Activated T-cell treated with anti-CD3 and anti-CD28 coated beads for 1 hour (primary cell): ENCODE measurements at regions not wholly inside any gene's neighbourhood (a gene's known extent, or its start where the extent isn't known, plus 50 kb on each side); places are given as distances from the start of the nearest gene placed in this dataset.

ENCODE experiments used
- DNase-seq: peaks from one replicate; pipeline ENCODE4 v3.0.0-alpha.2; 2020; ENCODE audit warnings: low read depth

- no peak for DNase-seq
These were observed 171.8 kb upstream of the PACRGL start for GRCh38 chr4:20528508-20528907.

- DNase-seq: no peak
These were observed 170.6 kb upstream of the PACRGL start for GRCh38 chr4:20529691-20530090.

DNA sequence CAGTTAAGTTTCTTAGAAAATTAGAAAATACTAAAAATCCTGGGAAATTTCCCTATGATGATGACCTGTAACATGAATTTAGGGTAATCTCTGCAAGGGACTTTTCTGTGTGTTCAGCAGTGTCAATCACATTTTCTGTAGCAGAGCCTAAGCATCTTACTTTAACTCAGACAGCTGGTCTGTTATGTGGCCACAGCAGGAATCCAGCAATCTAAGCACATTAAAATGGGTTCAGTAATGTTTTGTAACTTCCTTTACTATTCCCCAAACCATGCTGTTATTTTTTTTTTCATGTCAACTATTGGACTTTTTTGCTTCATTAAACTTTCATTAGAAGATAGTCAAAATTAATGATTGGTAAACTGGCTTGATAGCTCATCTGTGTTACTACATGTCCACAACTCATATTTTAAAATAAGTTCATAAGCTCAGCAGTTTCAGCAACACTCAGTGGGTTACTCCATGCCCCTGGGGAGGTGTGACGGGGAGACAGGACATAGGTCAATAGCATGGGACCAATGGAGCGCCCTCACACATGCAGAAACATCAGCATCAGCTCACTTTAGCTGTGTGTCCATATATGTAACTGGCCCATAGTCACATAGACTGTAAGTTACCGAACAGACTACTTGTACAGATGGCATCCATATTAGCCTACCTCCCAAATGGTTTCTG lies 168.0 kb upstream of the PACRGL start:
- no peak for DNase-seq

- DNase-seq: no peak
These were observed 167.1 kb upstream of the PACRGL start for GRCh38 chr4:20532871-20533870.

DNA sequence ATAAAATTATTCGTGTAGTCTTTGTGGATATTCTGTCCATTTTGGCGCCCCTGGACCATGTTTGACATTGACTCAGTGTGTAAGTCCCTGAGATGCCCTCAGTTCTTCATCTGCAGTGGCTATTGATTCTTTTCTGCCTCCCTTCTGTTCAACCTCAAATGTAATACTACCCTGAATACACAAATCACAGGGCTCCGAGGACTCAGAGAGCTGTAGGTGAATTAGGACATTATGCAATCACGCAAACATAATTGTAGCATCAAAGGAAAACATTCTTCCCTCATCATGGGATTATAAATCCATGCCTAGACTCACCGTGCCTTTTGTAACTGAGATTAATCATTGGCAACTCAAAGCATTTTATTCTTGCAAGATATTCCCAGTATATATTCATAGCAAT lies 161.4 kb upstream of the PACRGL start:
- no peak for DNase-seq

- no peak for DNase-seq
These were observed 157.1 kb upstream of the PACRGL start for GRCh38 chr4:20543131-20543530.

DNA sequence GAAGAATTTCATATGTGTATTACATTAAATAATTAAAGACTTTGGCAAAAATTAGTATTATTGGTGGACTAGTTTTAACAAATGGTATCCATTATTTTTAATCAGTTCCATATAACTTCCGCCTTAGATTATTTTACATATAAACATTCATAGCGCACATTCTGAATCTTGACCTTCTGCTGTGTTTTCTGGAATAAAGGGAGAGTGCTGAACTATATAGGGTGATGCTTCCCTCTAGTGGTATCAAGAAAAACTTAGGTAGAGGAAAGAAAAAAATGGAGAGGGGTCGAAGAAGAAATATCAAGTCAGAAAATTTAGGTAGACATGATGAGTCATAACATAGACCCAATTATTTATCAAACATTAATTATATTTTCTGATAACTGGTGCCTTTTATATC lies 155.6 kb upstream of the PACRGL start:
- DNase-seq: no peak

DNA sequence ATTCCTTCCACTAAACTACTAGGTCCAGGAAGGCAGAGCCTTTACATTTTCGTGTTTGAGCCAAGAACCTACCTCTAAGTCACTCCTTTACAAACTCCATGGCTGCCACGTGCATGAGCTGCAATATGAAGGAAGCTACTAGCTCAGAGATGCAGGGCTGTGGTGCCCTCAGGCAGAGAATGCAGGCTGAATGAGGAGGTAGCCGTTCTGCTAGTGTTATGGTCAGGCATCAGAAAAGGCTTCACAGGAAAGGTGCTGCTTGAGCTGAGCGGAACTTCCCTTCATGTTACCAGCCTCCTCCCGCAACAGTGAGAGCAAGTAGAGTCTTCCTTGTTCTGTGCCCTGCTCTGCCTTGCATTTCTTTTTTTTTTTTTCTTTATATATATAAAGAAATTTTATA lies 148.3 kb upstream of the PACRGL start:
- DNase-seq: no peak

DNA sequence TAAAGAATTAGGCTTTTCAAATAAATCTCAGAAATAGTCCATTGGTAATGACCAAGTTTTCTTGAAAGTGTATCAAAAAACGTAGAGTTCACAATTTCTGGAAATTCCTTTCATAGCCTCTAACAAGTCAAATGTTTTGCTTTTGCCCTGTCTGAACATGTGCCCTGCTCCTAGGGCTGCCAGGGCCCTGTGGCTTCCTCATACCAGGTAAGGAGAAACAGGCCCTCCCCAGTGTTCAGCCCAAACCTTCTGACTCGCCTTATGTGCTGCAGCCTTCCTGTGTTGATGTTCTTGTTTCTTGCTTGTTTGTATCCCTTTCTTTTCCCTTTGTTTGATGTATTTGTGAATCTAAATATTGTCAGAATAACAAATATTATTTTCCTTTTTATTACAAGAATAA lies 146.1 kb upstream of the PACRGL start:
- no peak for DNase-seq

- no peak for DNase-seq
These were observed 135.1 kb upstream of the PACRGL start for GRCh38 chr4:20565075-20565721.

DNA sequence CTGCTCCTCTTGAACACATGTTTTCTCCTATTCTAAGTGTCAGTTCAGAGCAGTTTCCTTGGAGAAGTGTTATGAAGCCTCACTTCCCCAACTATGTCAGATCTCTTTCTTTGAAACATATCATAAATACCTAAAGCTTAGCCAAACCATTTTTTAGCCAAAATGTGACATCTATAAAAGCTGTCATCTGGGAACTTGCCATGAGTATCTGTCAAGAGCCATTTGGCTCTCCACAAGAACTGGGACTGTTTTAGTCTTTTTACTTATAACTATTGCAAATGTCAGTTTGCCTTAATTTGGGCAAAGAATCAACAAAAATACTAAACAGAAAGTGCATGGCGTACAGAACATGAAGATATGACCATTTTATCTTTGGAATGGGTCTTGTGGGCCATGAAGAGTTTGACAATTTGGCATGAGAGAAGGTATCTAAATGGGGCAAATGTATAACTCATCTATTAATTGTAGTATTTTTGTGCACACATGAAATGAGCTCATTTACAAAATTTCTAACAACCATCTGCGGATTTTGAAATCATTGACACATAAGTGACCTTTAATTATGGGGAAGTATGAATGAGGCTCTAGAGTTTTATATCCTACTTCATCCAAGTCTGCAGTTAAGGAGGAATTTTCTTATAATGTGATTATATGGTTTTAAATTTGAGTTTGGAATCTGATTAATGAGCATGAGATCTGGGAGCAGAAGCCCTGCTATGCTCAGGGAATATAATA lies 129.1 kb upstream of the PACRGL start:
- no peak for DNase-seq

GRCh38 chr4:20572976-20573375 lies 127.3 kb upstream of the PACRGL start:
- no peak for DNase-seq

- no peak for DNase-seq
These were observed 125.3 kb upstream of the PACRGL start for GRCh38 chr4:20574986-20575385.

GRCh38 chr4:20575486-20575885 lies 124.8 kb upstream of the PACRGL start:
- DNase-seq: no peak

GRCh38 chr4:20576861-20577260 lies 123.4 kb upstream of the PACRGL start:
- no peak for DNase-seq

DNA sequence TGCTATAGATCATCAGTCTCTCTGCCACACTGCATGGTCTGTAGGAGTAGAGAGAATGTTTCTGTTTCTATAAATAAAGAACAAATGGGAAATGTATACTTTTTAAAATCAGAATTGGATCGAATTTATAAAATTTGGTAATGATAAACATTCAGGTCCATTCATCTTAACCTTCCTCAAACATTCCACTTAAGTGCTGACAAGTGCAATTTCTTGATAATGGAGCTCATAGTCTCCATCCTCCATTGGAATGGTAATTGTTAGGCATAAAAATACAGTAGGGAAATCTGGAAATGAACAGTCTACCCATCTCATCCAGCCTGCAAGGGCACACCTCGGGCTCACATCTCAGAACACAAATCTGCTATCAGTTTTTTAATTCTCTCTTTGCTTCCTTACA lies 122.6 kb upstream of the PACRGL start:
- no peak for DNase-seq

DNA sequence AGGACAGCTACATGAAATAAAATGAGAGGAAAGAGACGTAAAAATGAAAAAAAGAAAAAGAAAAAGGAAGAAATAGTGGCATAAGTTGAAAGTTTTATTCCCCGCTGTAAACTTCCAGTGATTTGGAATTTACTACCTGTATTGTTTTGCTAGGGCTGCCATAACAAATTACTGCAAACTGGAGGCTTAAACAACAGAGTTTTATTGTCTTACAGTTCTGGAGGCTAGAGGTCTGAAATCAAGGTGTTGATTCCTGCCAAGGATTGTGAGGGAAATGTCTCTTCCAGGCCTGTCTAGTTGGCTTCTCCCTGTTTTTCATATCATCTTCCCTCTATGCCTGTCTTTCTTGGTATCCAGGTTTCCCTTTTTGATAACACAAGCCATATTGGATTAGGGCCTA lies 119.4 kb upstream of the PACRGL start:
- DNase-seq: no peak

DNA sequence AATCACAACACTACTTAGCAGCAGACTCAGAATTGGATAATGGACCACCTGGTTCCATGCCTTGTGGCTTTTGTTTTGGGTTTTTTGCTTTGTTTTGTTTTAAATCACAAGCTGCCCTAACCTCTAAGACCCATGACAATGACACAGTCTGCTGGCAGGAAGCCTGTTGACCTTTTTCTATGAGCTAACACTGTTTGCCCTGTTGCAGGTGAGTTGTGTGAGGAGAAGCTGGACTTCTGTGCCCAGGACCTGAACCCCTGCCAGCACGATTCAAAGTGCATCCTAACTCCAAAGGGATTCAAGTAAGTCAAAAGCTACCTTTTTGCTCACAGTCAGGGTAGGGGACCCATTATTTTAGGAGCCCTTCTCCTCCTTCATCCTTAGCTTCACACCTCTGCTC lies 110.8 kb upstream of the PACRGL start:
- no peak for DNase-seq

GRCh38 chr4:20590849-20591248 lies 109.4 kb upstream of the PACRGL start:
- no peak for DNase-seq

- no peak for DNase-seq
These were observed 108.7 kb upstream of the PACRGL start for GRCh38 chr4:20591571-20591970.

- no peak for DNase-seq
These were observed 108.2 kb upstream of the PACRGL start for GRCh38 chr4:20592013-20592412.

- DNase-seq: no peak
These were observed 107.6 kb upstream of the PACRGL start for GRCh38 chr4:20592663-20593062.
